T follicular helper cell (primary cell): ENCODE measurements at regions not wholly inside any gene's neighbourhood (a gene's known extent, or its start where the extent isn't known, plus 50 kb on each side); places are given as distances from the start of the nearest gene placed in this dataset.

Experiments
- DNase-seq: peaks from one replicate; pipeline ENCODE4 v3.0.0-alpha.2; 2020; ENCODE audit warnings: low read depth

- DNase-seq = no peak
These were observed 199.7 kb upstream of the HMGA2 start for GRCh38 chr12:65624554-65625086.

GRCh38 chr12:65628061-65628460 lies 196.2 kb upstream of the HMGA2 start:
- no peak for DNase-seq

- no peak for DNase-seq
These were observed 193.7 kb upstream of the HMGA2 start for GRCh38 chr12:65630555-65630954.

DNA sequence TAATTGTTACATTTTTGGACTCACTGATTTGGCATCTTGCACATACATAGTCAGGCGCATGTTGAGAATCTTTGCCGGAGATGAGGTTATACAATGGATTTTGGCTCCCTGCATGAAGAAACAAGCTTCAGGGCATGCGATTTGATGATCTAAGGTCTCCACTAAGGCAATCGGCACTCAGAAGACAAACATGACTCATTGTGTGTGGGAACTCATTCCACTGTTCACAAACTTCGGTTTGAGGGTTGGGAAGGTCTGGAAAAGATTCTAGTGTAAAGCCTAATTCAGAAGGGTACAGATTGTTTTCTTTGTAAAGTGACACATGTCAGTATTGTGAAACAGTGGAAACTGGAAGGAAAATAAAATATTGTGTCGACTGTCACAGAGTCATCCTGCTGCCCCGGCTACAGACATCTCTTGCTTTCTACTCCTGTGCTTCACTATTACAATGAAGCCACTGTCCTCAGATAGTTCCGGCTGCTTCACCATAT lies 192.6 kb upstream of the HMGA2 start:
- no peak for DNase-seq

- no peak for DNase-seq
These were observed 192.0 kb upstream of the HMGA2 start for GRCh38 chr12:65632131-65632855.

DNA sequence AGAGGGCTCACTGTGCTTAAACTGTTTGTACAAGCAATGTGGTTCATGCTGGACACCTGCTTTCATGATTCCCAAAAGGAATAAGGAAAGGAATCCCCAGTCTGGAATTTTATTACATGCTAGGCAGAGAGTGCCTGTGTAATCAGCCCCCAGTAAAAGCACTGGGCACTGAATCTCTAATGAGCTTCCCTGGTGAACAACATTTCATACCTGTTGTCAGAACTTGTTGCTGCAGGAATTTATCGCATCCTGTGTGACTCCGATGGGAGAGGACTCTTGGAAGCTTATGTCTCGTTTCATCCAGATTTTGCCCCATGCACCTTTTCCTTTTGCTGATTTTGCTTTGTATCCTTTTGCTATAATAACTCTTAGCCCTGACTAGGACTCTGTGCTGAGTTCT lies 190.2 kb upstream of the HMGA2 start:
- DNase-seq = no peak

DNA sequence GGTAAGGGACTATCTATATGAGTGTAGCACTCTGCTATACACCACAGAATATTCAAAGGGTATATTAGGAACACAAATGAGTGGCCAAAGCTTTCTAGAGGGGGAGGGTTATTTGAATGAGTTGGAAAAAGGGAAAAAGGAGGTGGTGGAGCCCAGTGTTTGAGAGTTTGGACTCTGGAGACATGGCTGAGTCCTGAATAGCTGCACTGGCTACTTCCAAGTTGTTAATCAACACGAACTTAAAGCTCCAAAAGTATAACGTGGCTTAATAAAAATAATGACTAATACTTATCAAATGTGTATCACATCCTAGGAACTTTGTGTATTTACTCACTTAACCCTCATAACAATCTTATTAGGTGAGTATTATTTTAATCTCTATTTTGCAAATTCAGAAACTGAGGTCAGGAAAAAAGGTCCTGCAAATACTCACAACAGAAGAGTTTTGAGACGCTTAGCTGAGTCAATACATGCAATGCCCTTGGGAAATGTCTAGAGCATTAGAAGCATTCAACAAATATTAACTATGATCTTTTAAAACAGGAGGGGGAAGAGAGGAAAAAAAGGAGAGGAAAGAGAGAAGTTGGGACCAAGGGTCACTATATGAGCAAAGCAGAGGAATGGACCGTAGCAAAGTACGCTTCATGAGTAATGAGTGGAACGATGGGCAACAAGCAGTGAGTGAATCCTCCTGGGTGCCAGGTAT lies 189.5 kb upstream of the HMGA2 start:
- DNase-seq = no peak

DNA sequence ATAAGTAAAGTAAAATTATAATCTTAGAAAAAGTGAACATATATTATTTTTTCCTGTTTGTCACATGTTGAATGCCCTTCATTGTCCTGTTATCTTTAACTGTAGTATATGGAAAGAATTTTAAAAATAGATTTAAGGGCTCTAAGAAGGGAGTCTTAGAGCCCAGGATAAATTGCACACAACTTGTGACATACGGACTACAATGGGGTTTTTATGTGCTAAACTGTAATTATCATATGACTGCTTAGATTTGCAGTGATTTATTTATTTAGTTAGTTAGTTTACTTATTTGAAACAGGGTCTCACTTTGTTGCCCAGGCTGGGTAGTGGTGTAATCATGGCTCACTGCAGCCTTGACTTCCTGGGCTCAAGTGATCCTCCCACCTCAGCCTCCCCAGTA lies 187.8 kb upstream of the HMGA2 start:
- no peak for DNase-seq

DNA sequence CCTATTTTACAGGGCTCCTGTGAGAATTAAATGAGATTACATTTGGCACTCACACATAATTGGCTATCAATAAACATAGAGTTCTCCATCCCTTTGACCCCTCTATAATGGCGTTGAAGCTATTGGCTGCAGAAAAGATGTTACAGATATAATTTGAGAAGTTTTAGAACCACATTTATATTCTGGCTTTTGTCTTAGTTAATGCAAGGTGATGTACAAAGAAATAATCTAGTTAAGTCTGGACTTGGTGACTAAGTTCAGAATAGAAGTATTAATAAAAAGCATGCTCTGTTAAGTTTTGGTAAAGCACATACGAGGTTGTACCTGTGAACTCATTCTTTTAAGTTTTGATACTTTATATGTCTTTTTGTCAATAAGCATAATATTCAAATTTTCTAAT lies 187.1 kb upstream of the HMGA2 start:
- DNase-seq = no peak

DNA sequence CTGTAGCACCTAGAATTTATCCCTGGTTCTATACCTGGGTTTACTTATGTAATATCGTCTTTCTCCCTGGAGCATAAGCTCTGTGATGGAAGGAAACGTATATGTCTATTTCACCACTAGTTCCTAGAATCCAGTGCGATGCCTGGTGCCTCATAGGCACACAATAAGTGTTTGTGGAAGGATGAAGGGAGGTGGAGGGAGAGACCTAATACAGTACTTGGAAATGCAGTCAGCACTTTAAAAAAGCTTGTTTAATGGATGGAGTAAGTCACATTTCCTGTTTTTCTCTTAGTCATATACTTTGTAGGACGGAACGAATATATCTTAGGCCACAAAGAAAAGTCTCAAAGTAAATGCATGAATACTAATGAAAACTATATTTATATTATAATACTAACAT lies 186.5 kb upstream of the HMGA2 start:
- no peak for DNase-seq

DNA sequence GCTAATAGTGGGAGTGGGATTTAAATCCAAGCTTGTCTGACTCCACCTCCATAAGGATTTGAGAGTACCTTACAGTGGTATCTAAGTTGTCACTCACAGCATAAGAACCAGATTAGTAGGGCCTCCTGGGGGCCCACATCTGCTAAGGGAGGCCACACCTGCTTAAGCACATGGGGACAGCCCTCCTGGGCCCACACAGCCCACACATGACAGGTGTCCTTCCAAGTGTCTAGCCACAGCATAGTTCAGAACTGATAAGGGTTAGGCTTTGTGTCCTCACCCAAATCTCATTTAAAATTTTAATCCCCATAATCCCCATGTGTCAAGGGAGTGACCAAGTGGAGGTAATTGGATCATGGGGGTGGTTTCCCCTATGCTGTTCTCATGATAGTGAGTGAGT lies 186.0 kb upstream of the HMGA2 start:
- no peak for DNase-seq

- DNase-seq = no peak
These were observed 183.8 kb upstream of the HMGA2 start for GRCh38 chr12:65640489-65640901.

GRCh38 chr12:65642061-65642661 lies 182.1 kb upstream of the HMGA2 start:
- no peak for DNase-seq

DNA sequence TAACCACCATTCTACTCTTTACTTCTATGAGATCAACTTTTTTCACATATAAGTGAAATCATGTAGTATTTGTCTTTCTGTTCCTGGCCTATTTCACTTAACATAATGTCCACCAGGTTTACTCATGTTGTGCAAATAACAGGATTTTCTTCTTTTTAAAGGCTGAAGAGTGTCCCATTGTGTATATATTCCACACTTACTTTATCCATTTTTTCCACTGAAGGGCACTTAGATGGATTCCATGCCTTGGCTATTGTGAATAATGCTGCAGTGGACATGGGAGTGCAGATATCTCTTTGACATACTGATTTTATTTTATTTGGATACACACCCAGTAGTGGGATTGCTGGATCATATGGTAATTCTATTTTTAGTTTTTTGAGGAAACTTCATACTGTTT lies 181.1 kb upstream of the HMGA2 start:
- no peak for DNase-seq

- no peak for DNase-seq
These were observed 180.5 kb upstream of the HMGA2 start for GRCh38 chr12:65643595-65644386.

DNA sequence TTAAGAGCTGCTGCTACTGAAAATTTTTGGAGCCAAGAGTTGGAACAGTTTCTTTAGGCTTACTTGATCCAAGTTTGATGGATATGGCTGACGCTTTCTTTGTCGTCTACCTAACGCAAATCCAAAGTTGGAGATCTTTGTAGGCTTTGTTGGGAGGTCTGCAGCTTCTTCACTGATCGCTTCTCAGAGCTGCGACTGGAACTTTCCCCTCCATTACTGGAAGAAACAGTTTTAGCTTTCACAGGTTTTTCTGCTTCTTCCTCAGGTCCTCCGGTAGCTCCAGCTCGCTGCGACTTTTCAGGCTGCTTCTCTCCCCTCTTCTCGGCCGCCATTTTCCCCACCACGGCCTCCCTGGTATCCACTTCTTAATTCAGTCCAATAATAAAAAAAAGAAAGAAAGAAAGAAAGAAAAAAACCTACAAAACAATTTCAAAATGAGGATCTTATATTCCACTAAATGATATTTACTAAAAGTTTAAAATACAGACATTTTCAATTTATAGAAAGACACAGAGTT lies 178.1 kb upstream of the HMGA2 start:
- no peak for DNase-seq

DNA sequence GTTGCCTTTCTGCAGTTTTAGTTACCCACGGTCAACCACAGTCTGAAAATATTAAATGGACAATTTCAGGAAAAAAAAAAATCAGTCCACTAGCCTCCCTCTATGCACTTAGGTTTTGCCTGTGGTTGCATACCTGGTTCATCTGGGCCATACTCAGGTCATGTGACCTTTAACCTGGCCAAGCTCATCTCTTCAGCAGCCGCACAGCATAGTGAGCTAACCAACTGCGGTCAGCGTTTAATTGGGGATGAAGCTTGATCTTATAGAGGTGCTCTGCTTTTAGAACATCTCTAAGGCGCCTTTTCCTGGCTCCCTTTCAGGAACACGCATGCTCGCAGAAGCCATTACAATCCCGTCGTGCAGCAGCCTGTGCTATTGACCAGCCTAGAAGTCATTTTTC lies 177.2 kb upstream of the HMGA2 start:
- no peak for DNase-seq

DNA sequence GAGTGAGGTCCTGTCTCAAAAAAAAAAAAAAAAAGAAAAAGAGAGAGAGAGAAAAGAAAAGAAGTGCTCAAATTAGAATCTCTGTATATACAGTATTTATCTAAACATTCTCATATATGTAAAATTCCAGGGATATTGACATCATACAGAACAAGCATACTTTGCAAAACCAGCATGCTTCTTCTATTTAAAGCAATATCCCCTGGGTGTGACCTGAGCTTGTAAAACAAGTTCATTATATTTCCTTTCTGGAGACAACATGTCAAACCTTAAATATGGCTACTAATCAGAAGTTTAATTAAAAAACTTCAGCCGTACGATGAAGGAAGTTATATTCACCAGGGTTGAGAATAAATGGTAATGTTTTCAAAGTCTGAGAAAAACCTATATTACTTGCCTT lies 175.8 kb upstream of the HMGA2 start:
- DNase-seq = no peak

- no peak for DNase-seq
These were observed 175.2 kb upstream of the HMGA2 start for GRCh38 chr12:65649126-65649525.

DNA sequence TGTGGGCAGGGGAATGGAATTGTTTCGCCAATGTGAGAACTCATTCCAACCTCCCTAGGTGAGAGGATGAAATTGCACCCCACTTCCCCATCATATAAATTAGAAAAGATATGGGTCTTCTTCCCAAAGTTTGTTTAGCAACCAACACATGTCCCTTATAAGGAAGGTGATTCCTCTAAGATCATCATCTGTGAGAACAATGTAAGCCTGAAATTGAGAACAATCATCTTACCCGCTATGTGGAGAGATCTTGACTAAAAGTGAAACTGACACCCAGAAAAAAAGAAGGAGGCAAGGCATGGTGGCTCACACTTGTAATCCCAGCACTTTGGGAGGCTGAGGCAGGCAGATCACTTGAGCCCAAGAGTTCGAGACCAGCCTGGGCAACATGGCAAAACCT lies 173.2 kb upstream of the HMGA2 start:
- DNase-seq = no peak

- no peak for DNase-seq
These were observed 171.0 kb upstream of the HMGA2 start for GRCh38 chr12:65653321-65653720.
